ENCODE measurements at regions not wholly inside any gene's neighbourhood (a gene's known extent, or its start where the extent isn't known, plus 50 kb on each side); places are given as distances from the start of the nearest gene placed in this dataset.

DNA sequence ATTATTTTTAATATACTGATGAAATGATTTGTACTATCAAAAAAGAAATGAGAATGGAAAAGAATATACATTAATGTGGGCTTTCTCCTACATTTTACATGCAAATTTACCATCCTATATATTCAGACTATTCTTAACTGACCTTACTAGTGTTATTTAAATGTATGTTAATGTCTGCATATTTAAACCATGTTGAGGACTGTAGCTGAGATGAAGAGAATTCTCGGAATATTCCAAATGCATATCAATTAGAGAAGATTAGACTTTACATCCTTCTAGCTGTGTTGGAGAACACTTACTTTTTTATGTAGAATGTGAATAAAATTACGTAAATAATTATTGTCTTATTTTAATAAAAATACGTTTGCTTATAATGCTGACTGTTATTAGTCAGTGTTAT lies 990.1 kb upstream of the LRFN5 start:
- no peaks in the 10 kb centered on the region for H3K36me3 Mint-ChIP-seq (ENCODE audit: unreplicated experiment)
- no peak overlapping the region for H3K27ac Mint-ChIP-seq (ENCODE audit: unreplicated experiment)
- H3K4me3 Mint-ChIP-seq (ENCODE audit: unreplicated experiment) = no peak overlapping the region
- H3K4me1 Mint-ChIP-seq (ENCODE audit: low read depth, unreplicated experiment) = no peaks in the 10 kb centered on the region
- TF ChIP-seq, protein P1, sequence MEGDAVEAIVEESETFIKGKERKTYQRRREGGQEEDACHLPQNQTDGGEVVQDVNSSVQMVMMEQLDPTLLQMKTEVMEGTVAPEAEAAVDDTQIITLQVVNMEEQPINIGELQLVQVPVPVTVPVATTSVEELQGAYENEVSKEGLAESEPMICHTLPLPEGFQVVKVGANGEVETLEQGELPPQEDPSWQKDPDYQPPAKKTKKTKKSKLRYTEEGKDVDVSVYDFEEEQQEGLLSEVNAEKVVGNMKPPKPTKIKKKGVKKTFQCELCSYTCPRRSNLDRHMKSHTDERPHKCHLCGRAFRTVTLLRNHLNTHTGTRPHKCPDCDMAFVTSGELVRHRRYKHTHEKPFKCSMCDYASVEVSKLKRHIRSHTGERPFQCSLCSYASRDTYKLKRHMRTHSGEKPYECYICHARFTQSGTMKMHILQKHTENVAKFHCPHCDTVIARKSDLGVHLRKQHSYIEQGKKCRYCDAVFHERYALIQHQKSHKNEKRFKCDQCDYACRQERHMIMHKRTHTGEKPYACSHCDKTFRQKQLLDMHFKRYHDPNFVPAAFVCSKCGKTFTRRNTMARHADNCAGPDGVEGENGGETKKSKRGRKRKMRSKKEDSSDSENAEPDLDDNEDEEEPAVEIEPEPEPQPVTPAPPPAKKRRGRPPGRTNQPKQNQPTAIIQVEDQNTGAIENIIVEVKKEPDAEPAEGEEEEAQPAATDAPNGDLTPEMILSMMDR (IDR thresholded peaks at IDR 0.05; ENCODE audit: partially characterized antibody, unreplicated experiment) = no peak
- H3K9me3 Mint-ChIP-seq (ENCODE audit: unreplicated experiment) = no peaks in the 10 kb centered on the region
- DNase-seq = no peak
- peaks cover 1% of the 10 kb centered on the region for H3K27me3 Mint-ChIP-seq (ENCODE audit: unreplicated experiment)

DNA sequence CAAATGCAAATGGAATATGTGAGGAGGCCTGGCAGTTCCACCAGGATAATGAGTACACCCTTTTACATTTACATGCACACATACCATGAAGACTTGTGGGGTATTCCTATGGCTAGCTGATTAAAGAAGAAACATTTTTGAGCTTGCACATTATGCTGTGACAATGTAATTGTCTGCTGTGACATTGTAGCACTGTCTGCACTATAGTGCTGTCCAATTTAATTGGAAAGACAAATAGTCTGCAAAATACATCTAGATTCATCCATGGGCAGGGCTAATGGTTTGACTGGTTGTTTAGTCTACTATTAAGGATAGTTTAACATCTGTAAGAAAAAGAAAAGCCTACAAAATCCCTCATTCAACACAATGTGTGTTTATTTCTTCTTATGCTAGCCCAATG lies 1005.6 kb upstream of the LRFN5 start:
- Mint-ChIP-seq H3K4me3 (ENCODE audit: unreplicated experiment) (no peak overlapping the region), H3K36me3 (ENCODE audit: unreplicated experiment) (no peaks in the 10 kb centered on the region), H3K9me3 (ENCODE audit: unreplicated experiment) (no peaks in the 10 kb centered on the region), H3K27me3 (ENCODE audit: unreplicated experiment) (no peaks in the 10 kb centered on the region), H3K4me1 (ENCODE audit: low read depth, unreplicated experiment) (no peaks in the 10 kb centered on the region), H3K27ac (ENCODE audit: unreplicated experiment) (no peak overlapping the region)
- TF ChIP-seq, protein P1 (IDR thresholded peaks at IDR 0.05; ENCODE audit: partially characterized antibody, unreplicated experiment) = no peak
- no peak for DNase-seq

DNA sequence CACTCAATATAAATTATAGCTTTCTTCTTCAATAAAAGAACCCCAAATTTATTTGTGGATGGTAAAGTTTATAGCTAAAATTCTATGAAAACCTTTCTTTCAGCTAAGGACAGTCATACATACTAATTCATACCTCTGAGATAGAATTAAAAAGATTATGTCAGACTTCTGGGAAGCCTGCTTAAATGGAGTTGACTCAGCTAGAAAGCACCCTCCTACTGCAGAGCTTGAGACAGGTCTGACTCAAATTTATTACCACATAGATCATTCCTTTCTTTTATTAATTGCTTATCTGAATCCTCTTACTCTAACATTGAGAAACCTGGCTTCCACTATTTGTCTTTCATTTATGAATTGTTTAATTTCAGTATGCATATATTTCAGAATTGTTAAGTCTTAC lies 1007.0 kb upstream of the LRFN5 start:
- Mint-ChIP-seq H3K36me3 (ENCODE audit: unreplicated experiment) (no peaks in the 10 kb centered on the region), H3K27me3 (ENCODE audit: unreplicated experiment) (no peaks in the 10 kb centered on the region), H3K27ac (ENCODE audit: unreplicated experiment) (no peak overlapping the region), H3K9me3 (ENCODE audit: unreplicated experiment) (no peaks in the 10 kb centered on the region), H3K4me1 (ENCODE audit: low read depth, unreplicated experiment) (no peaks in the 10 kb centered on the region), H3K4me3 (ENCODE audit: unreplicated experiment) (no peak overlapping the region)
- TF ChIP-seq, protein P1 (IDR thresholded peaks at IDR 0.05; ENCODE audit: partially characterized antibody, unreplicated experiment) = no peak
- no peak for DNase-seq

DNA sequence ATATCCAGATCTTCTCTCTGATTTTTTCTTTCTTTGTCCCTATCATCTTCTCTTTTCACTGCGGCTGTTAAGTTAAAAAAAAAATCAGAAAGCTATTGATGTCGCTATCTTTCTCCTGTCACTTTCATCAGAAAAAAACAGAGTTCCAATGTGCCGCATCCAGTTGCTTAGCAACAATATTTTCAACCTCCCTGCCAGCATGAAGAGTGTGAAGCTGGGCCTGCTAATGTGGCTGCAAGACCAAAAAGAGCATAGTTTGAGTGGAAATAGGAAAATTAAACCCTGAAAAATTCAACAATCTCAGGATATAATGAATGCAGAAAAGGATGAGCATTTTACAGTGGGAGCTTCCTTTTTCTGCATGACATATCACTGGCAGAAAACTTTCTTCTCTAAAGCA lies 1025.4 kb upstream of the LRFN5 start:
- Mint-ChIP-seq H3K27ac (ENCODE audit: unreplicated experiment) (no peak overlapping the region), H3K27me3 (ENCODE audit: unreplicated experiment) (no peaks in the 10 kb centered on the region), H3K36me3 (ENCODE audit: unreplicated experiment) (no peaks in the 10 kb centered on the region), H3K4me3 (ENCODE audit: unreplicated experiment) (no peak overlapping the region), H3K4me1 (ENCODE audit: low read depth, unreplicated experiment) (no peaks in the 10 kb centered on the region), H3K9me3 (ENCODE audit: unreplicated experiment) (no peaks in the 10 kb centered on the region)
- DNase-seq = no peak
- TF ChIP-seq, protein P1 (IDR thresholded peaks at IDR 0.05; ENCODE audit: partially characterized antibody, unreplicated experiment) = no peak

DNA sequence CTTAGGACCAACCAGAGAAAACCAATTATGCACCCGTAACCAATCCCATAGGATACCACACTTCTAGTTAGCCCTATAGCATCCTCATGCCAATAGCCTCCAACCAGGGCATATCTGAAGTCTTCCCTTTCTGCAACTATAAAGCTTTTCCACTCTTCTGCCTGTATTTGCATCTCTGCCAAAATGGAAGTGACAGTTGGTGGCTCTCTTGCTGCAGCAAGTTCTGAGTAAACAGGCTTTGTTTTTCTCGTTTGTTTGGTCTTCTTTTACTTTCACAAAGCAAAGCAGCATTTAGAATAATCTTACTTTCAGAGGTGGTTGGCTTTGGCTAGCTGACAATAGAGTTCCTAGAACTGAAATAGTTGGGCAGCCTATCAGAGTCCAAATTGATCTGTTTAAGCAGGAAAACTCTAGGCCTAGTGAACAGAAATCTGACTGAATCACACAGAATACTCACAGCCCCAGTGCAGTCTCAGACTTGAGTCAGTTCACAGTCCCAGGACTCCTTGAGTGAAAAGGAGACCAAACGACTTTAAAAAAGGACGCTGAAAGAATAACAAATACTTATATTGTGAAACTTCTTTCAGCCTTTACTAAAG lies 1029.7 kb upstream of the LRFN5 start:
- DNase-seq = no peak
- no peak overlapping the region for H3K4me3 Mint-ChIP-seq (ENCODE audit: unreplicated experiment)
- H3K27ac Mint-ChIP-seq (ENCODE audit: unreplicated experiment) = no peak overlapping the region
- no peaks in the 10 kb centered on the region for H3K27me3 Mint-ChIP-seq (ENCODE audit: unreplicated experiment)
- no peaks in the 10 kb centered on the region for H3K4me1 Mint-ChIP-seq (ENCODE audit: low read depth, unreplicated experiment)
- TF ChIP-seq, protein P1 (IDR thresholded peaks at IDR 0.05; ENCODE audit: partially characterized antibody, unreplicated experiment) = no peak
- H3K9me3 Mint-ChIP-seq (ENCODE audit: unreplicated experiment) = no peaks in the 10 kb centered on the region
- H3K36me3 Mint-ChIP-seq (ENCODE audit: unreplicated experiment) = no peaks in the 10 kb centered on the region

All from glutamatergic neuron (in vitro differentiated cells).